Omental fat pad (tissue), 3 donors: ENCODE measurements at regions not wholly inside any gene's neighbourhood (a gene's known extent, or its start where the extent isn't known, plus 50 kb on each side); places are given as distances from the start of the nearest gene placed in this dataset.

ENCODE experiments used
- ATAC-seq: fragments of 150-250 bp; one replicate; pipeline ENCODE4 v1.9.1; 2016; ENCODE audit warnings: mild to moderate bottlenecking, moderate library complexity; ENCODE audit not compliant: low FRiP score
- DNase-seq: peaks from one replicate; pipeline ENCODE4 v3.0.0-alpha.2; 2019; ENCODE audit warnings: low spot score
- TF ChIP-seq, protein P1 (sequence below), 3 donors: fragments of 450-650 bp; IDR thresholded peaks; one replicate each; pipeline ENCODE4 v1.5.1; 2016 to 2017; ENCODE audit warnings: antibody characterized with exemption in 3 of 3, mild to moderate bottlenecking in 3 of 3, moderate library complexity in 2 of 3

DNA sequence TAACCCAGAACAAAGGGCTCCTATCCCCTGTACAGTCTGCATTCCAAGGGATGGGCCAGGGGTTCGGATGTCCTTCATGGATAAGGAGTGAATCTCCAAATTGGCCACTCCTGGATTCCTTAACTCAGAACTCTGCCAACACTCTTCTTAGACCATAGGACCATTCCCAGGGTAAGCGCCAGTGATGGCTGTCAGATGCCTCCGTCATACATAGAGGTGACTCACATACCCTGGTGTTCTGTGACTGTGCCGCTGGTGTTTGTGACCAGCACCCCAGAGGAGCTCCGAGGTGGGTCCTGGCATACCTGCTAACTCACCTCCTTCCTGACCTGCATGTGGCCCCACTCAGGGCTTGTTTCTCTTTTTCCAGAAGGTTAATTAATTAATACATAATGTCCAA is 134.7 kb downstream of the KLF13 start:
- TF ChIP-seq, protein P1, sequence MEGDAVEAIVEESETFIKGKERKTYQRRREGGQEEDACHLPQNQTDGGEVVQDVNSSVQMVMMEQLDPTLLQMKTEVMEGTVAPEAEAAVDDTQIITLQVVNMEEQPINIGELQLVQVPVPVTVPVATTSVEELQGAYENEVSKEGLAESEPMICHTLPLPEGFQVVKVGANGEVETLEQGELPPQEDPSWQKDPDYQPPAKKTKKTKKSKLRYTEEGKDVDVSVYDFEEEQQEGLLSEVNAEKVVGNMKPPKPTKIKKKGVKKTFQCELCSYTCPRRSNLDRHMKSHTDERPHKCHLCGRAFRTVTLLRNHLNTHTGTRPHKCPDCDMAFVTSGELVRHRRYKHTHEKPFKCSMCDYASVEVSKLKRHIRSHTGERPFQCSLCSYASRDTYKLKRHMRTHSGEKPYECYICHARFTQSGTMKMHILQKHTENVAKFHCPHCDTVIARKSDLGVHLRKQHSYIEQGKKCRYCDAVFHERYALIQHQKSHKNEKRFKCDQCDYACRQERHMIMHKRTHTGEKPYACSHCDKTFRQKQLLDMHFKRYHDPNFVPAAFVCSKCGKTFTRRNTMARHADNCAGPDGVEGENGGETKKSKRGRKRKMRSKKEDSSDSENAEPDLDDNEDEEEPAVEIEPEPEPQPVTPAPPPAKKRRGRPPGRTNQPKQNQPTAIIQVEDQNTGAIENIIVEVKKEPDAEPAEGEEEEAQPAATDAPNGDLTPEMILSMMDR (IDR thresholded peaks at IDR 0.05): no peak
- DNase-seq (no peak), ATAC-seq (no peak)

DNA sequence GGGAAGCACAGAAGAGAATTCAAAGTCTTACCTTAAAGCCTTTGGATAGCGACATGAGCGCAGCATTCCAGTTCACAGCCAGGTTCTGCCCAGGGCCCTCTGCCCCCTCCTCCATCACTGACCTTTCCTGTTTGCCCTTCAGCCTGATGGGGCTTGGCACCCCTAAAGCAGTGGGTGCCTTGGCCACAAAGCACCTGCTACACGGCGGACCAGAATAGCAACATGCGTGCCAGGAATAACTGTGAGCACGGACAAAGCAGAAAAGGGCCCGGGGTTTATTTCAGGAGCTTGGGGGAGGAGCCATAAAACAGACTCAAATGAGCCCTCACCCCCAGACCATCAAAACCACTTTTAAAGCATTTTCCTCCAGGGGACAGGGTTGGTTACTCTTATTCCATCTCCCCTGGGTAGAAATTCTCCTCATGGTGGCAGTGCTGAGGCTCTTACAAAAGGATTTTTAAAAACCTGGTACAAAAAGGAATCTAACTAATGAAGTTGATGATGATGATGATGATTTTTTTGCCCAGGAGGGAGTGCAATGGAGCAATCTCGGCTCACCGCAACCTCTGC is 135.4 kb downstream of the KLF13 start:
- DNase-seq (no peak), ATAC-seq (no peak)
- TF ChIP-seq, protein P1 (IDR thresholded peaks at IDR 0.05): no peak

DNA sequence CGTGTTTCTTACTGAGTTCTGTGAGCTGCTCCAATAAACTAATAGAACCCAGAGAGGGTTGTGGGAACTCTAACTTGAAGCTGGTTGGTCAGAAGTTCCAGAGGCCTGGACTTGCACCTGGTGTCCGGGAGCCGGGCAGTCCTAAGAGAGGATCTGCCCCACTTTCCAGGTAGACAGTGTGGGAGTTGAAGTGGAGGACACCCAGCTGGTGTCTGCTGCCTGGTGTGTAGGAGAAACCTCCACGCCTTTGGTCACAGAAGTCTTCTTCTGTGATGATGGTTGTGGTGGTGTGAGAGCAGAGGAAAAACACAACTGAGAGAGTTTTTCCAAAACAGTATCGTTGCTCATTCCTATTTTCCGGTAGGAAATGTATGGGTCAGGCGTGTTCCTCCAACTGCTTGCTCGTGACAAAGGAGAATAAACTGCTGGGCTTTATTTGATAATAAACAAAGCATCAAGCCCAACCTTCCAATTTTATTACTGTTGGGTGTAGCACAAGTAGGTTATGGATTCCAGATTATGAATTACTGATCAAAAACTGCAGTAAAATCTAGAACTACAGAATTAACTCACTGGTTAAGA is 137.0 kb downstream of the KLF13 start:
- TF ChIP-seq, protein P1 (IDR thresholded peaks at IDR 0.05): no peak
- DNase-seq (no peak), ATAC-seq (no peak)

DNA sequence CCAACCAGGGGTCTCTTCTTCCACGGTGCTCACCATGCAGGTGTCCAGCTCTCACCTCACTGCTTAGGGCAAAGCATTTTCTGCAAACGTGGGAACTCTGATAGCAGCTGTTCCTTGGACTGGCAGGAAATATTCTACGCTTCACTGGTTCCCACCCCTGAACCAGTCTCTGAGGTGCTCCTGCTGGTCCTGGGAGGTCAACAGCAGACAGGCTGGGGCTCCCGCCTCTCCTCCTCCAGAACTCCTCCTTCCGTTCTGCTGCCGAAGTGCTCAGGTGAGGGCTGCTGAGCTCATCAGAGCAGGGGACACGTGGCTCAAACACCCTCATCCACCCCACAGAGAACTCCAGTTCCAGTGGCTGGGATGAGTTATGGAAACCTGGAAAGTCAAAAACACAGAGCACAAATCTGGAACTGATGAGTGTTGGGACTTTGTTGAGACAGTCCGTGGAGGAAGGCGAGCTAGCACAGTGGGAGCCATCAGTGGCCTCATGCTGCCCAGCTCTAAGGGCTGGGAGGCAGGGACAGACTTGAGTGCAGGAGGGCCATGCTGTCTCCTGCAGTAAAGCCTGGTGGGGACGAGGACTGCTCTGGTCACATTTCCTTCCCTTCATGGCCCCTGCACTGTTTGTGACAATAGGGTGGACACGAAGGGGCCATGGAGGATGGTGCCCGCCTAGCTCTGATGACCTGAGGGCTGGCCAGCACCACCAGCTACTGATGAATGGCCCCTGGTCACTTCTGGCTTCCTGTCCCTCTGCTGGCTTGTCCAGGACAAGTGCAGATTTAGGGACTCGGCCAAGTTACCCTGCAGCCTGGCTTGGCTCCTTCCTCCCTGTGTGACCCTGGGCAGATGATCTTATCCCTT is 137.8 kb downstream of the KLF13 start:
- ATAC-seq (no peak), DNase-seq (no peak)
- TF ChIP-seq, protein P1 (IDR thresholded peaks at IDR 0.05): no peak

DNA sequence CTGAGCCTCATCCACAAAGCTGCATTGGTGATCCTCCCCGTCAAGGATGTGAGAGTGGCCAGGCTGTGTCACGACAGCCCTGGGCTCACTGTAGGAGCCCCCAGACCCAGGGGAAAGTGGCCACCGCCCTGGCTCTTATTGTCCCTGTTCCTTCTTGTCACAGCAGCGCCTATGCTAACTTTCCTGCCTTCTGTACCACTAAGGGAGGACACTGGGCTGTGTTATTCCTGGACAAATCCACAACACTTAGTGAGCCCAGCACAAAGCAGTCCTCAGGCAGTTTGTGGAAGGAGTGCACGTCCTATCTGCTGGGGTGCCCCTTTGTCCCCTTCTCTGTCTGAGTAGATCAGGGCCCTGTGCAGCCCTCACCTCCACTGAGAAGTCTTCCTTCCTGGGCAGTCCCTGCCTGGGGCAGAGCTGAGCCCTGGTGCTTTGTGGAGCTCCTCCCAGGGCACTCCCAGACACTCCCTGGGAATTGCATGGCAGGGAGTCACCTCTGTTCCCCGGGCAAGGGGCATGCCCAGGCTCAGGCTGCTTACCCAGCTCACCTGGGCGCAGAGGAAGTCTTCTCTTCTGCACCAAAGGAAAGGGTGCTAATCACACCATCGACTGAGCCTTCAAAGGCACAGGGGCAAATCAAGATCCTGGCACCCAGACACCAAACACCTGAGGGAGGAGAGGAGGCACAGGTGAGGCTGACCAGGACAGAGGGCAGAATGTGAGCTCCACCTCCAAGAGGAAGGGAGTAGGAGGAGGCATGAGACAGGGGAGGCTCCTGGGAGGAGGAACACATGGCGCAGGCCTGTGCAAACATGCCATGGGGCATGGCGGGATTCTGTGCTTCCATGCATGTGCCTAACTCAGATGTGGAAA is 138.7 kb downstream of the KLF13 start:
- DNase-seq (no peak), ATAC-seq (no peak)
- TF ChIP-seq, protein P1 (IDR thresholded peaks at IDR 0.05): no peak

DNA sequence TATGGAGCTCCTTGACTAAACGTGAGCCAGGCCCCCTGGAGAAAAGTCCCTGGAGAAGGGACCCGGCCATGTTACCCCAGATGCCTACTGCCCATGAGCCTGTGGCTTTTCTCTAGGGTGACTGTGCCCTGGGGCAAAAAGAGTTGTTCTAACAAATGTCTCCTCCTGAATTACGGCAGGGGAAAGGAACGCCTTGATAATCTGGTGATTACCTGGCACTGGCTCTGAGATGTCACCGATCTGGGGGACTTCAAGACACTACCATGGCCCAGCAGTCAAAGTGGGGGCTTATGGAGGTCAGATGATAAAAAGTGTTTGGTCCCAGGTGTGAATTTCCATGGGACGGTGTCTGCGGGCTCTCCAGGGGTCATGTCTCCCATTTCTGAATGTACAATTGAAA is 140.7 kb downstream of the KLF13 start:
- DNase-seq (no peak), ATAC-seq (no peak)
- TF ChIP-seq, protein P1 (IDR thresholded peaks at IDR 0.05): no peak
